ENCODE measurements at regions not wholly inside any gene's neighbourhood (a gene's known extent, or its start where the extent isn't known, plus 50 kb on each side); places are given as distances from the start of the nearest gene placed in this dataset.

GRCh38 chr1:14083706-14084105, 383.7 kb downstream of the PRDM2 start:
- DNase-seq (ENCODE audit: extremely low read depth, insufficient read length): no peak
- TF ChIP-seq CTCF (IDR thresholded peaks at IDR 0.05; ENCODE audit: insufficient read depth, low read length, poor library complexity, severe bottlenecking): no peak
- no peaks in the 10 kb centered on the region for H3K27me3 ChIP-seq (replicated peaks; ENCODE audit: control insufficient read depth, insufficient read depth, low read length)
- no peaks in the 10 kb centered on the region for H3K36me3 ChIP-seq (ENCODE audit: control insufficient read depth, insufficient read depth, low read length)
- H3K4me3 ChIP-seq (replicated peaks; ENCODE audit: low read depth, low read length): no peak overlapping the region

- Histone ChIP-seq H3K27me3 (replicated peaks; ENCODE audit: control insufficient read depth, insufficient read depth, low read length) (no peaks in the 10 kb centered on the region), H3K4me3 (replicated peaks; ENCODE audit: low read depth, low read length) (no peak overlapping the region), H3K36me3 (ENCODE audit: control insufficient read depth, insufficient read depth, low read length) (no peaks in the 10 kb centered on the region)
- TF ChIP-seq CTCF (IDR thresholded peaks at IDR 0.05; ENCODE audit: insufficient read depth, low read length, poor library complexity, severe bottlenecking): no peak
- DNase-seq (ENCODE audit: extremely low read depth, insufficient read length): no peak
Observed at GRCh38 chr1:14090062-14090461, 390.1 kb downstream of the PRDM2 start.

GRCh38 chr1:14090531-14090930, 390.5 kb downstream of the PRDM2 start:
- Histone ChIP-seq H3K27me3 (replicated peaks; ENCODE audit: control insufficient read depth, insufficient read depth, low read length) (no peaks in the 10 kb centered on the region), H3K4me3 (replicated peaks; ENCODE audit: low read depth, low read length) (no peak overlapping the region), H3K36me3 (ENCODE audit: control insufficient read depth, insufficient read depth, low read length) (no peaks in the 10 kb centered on the region)
- no peak for DNase-seq (ENCODE audit: extremely low read depth, insufficient read length)
- no peak for TF ChIP-seq CTCF (IDR thresholded peaks at IDR 0.05; ENCODE audit: insufficient read depth, low read length, poor library complexity, severe bottlenecking)

- Histone ChIP-seq H3K36me3 (ENCODE audit: control insufficient read depth, insufficient read depth, low read length) (no peaks in the 10 kb centered on the region), H3K27me3 (replicated peaks; ENCODE audit: control insufficient read depth, insufficient read depth, low read length) (no peaks in the 10 kb centered on the region; the same call in 1 of the 2 replicates), H3K4me3 (replicated peaks; ENCODE audit: low read depth, low read length) (no peak overlapping the region)
- no peak for DNase-seq (ENCODE audit: extremely low read depth, insufficient read length)
- peak; percentile 50 for TF ChIP-seq CTCF (IDR thresholded peaks at IDR 0.05; ENCODE audit: insufficient read depth, low read length, poor library complexity, severe bottlenecking)
Observed at GRCh38 chr1:14094611-14095400, 394.8 kb downstream of the PRDM2 start.

- DNase-seq (ENCODE audit: extremely low read depth, insufficient read length): no peak
- no peak for TF ChIP-seq CTCF (IDR thresholded peaks at IDR 0.05; ENCODE audit: insufficient read depth, low read length, poor library complexity, severe bottlenecking)
- no peaks in the 10 kb centered on the region; the same call in none of the 2 replicates for H3K27me3 ChIP-seq (replicated peaks; ENCODE audit: control insufficient read depth, insufficient read depth, low read length)
Observed at GRCh38 chr1:14098294-14098913, 398.4 kb downstream of the PRDM2 start.

More at GRCh38 chr1:14098294-14098913, 398.4 kb downstream of the PRDM2 start:
- Histone ChIP-seq H3K36me3 (ENCODE audit: control insufficient read depth, insufficient read depth, low read length) (no peaks in the 10 kb centered on the region), H3K4me3 (replicated peaks; ENCODE audit: low read depth, low read length) (no peak overlapping the region)
